Astrocyte of the spinal cord (primary cell): ENCODE measurements at regions not wholly inside any gene's neighbourhood (a gene's known extent, or its start where the extent isn't known, plus 50 kb on each side); places are given as distances from the start of the nearest gene placed in this dataset.

Experiments used
- DNase-seq: peaks from one replicate; pipeline ENCODE4 v3.0.0; 2011; ENCODE audit warnings: low read depth, low spot score
- H3K4me3 ChIP-seq: 2 replicates; pipeline ENCODE4 v1.5.1; 2011; ENCODE audit warnings: low read depth, mild to moderate bottlenecking, low read length, moderate library complexity
- CTCF ChIP-seq: IDR thresholded peaks from 2 replicates; pipeline ENCODE4 v1.5.1; 2012; ENCODE audit warnings: low read depth, mild to moderate bottlenecking, low read length, inconsistent platforms
- in situ Hi-C: cut with HindIII; loops from 2 replicates; pipeline ENCODE4 v1.10.0; 2017; ENCODE audit warnings: low sequenced_read_pairs

- no peak for TF ChIP-seq CTCF
- H3K4me3 ChIP-seq, result no peak overlapping the region
- in situ Hi-C loops, result no loop called here
- DNase-seq, result no peak
Observed at GRCh38 chr6:51352506-51353029, 533.9 kb downstream of the TFAP2B start.

- no peak for TF ChIP-seq CTCF
- DNase-seq, result no peak
- in situ Hi-C loops, result no loop called here
- H3K4me3 ChIP-seq, result no peak overlapping the region
Observed at GRCh38 chr6:51360287-51360686, 541.6 kb downstream of the TFAP2B start.

GRCh38 chr6:51365566-51365965 is 546.9 kb downstream of the TFAP2B start:
- H3K4me3 ChIP-seq, result no peak overlapping the region
- in situ Hi-C loops, result no loop called here
- no peak for TF ChIP-seq CTCF
- no peak for DNase-seq

- no peak overlapping the region for H3K4me3 ChIP-seq
- TF ChIP-seq CTCF, result no peak
- no peak for DNase-seq
- in situ Hi-C loops, result no loop called here
Observed at GRCh38 chr6:51369485-51369884, 550.8 kb downstream of the TFAP2B start.

- no peak overlapping the region for H3K4me3 ChIP-seq
- in situ Hi-C loops, result no loop called here
- no peak for DNase-seq
- TF ChIP-seq CTCF, result no peak
Observed at GRCh38 chr6:51382847-51383246, 564.2 kb downstream of the TFAP2B start.

GRCh38 chr6:51384736-51385135 is 566.1 kb downstream of the TFAP2B start:
- in situ Hi-C loops, result no loop called here
- H3K4me3 ChIP-seq, result no peak overlapping the region
- no peak for DNase-seq
- no peak for TF ChIP-seq CTCF

- H3K4me3 ChIP-seq, result no peak overlapping the region
- in situ Hi-C loops, result no loop called here
- no peak for TF ChIP-seq CTCF
- DNase-seq, result no peak
Observed at GRCh38 chr6:51386347-51386836, 567.7 kb downstream of the TFAP2B start.
